HPDE6-E6E7 (cell line): ENCODE measurements at regions not wholly inside any gene's neighbourhood (a gene's known extent, or its start where the extent isn't known, plus 50 kb on each side); places are given as distances from the start of the nearest gene placed in this dataset.
"Not testable (repeated sequence)": the region's sequence is repeated elsewhere in the genome, so short reads cannot be mapped to it uniquely, and the experiment has no call there.

Experiments
- DNase-seq: peaks from one replicate; pipeline ENCODE4 v3.0.0; 2011; ENCODE audit warnings: missing footprints; ENCODE audit errors: extremely low spot score

GRCh38 chr2:228425411-228426060 lies 244.0 kb upstream of the SPHKAP start:
- not testable (repeated sequence) for DNase-seq

DNA sequence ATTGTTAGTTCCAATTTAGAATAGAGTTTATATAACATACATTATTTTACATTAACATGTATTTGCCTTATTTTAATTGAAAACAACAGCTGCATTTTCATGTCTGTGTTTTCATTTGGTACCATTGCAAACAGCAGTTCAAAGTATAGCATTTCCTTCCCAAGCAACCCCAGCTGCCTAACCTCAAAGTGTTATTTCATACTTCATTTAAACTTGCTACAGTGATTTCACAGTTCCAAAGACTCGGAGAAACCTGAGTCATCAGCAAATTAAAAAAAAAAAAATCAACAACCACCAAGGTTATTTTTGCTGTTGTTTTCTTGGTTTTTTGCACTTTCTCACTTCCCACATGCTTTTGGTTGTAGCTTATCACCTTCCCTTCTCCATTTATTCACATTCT lies 236.5 kb upstream of the SPHKAP start:
- no peak for DNase-seq

DNA sequence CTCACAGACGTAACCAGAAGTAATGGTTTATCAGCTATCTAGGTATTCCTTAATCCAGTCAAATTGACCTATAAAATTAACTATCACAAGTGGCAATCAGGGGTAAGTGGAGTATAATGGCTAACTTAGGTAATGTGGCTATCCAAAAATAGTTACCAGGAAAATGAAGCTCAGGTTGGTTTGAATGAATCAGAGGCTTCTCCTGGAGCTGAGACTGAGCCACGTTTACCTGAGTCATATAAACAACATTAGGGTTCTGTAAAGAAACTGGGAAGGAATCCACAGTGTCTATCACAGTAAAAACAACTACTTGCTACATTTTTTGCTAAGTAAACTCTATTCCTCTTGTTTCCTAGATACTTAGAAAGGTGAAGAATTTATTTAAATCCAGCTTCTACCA lies 236.0 kb upstream of the SPHKAP start:
- peak; percentile 59 for DNase-seq

GRCh38 chr2:228410061-228410460 lies 228.6 kb upstream of the SPHKAP start:
- no peak for DNase-seq

DNA sequence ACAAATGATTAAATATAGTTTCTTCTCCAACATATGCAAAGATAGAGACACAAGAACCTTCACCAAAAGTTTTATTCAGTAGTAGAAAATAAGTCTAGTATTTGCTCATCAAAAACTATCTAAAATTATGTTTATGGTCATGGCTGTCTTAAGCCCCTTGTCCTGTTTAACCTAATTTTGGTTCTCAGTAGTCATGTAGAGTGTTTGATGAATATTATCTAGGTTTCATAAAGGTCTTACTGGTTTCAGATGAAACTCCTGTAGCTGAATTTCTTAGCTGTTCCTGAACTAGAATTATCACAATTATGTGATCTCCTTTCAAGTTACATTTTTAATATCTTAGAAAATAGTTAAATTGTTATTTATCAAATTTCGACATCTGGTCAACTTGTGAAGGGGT lies 228.0 kb upstream of the SPHKAP start:
- DNase-seq = no peak

DNA sequence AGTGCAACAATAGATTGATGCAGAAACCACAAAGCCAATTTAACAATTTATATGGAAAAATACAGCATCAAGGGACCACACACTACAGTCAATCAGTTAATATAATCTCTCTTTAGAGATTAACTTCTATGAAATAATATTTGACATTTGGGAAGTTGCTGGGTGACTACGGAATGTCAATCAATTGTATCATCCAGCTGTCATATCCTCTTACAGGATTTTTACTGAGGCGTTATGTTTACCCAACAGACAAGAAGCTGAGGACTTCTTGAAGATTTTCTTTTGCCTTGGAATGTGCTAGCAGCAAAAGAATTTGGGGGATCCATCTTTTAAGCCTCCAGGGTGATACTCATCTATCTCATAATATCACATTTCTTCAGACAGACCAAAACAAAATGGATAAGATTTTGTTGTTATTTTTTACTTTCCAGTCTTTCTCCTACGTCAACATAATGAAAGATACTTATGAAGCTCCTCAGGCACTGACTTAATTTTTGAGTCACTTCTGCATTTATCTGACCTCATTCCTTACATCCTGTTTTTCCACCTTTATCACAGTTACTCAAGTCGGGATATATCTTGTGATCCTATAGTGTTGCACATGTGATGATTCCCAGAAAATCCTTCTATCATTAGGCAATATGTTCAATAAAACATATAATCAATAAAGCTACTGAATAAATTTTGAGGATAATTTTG lies 227.2 kb upstream of the SPHKAP start:
- no peak for DNase-seq

DNA sequence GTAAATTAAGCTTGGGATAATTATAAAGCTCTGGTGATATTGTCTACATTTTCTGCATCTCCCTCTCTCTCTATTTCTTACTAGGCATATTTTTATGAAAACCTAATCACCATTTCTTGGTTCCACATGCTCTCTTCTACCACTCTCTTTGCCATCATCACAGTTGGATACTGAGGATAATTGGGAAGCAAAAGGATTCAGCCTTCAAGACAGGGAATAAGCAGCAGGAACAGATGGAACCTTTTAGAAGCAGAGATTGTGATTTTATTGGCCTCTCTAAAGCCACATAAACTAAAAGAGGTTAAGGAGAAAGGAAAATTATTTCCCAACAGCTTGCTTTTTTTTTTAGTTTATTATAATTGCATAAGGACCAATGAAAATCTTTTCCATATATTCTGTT lies 226.3 kb upstream of the SPHKAP start:
- no peak for DNase-seq

DNA sequence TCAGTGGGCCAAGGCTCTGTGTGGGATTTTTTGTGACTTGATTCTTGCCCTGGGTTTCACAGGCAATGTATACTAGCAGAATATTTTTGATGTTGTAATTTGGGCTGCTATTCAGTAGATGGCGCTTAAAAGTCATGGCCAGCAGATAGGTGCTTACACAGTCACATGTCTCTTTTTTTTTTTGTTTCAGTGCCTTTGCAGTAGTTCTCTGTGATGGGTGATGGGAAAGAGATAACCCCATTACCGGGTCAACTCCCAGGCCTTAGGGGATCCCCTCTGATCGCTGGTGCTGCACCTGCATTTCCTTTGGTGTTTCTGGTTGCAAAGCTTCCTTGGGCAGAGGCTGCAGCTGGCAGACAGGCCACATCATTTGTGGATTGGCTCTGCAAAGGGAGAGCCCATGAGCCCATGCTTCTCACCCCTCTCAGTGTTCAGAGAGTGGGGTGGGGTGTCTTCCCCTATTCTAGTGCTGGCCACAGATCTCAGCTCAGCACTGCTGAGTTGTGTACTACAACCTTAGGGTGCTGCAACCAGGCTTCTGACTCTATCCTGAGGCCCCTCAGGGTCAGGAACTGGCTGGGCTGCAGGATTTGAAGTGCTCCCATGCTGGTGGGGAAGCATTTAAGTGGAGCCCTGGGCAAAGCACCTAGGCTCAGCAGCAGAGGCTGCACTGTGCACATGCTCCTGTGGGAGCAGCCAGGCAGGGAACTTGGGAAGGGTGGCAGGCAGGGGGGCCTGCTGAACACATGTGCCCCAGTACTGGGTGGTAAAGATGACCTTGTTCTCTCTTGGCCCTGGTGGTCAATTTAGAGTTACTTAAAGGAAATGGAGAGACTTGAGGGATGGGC lies 219.8 kb upstream of the SPHKAP start:
- DNase-seq = no peak

GRCh38 chr2:228387776-228388175 lies 206.3 kb upstream of the SPHKAP start:
- no peak for DNase-seq

GRCh38 chr2:228378696-228379425 lies 197.4 kb upstream of the SPHKAP start:
- no peak for DNase-seq

DNA sequence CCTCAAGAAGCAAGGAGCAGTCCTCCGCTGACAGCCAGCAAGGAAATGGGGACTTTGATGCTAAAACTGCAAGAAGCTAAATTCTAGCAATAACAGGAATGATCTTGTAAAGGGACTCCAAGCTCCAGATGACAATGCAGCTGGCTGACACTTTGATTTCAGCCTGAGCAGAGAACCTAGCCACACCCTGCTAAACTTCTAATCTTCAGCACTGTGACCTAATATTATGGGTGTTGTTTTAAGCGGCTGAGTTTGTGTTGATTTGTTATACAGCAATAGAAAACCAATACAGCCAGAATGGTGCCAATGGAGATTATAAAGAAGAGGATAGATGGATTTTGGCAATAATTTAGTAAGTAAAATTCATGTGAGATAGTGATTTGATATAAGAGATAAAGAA lies 196.7 kb upstream of the SPHKAP start:
- DNase-seq = no peak

- no peak for DNase-seq
Measured at GRCh38 chr2:228377533-228377932, 196.0 kb upstream of the SPHKAP start.

DNA sequence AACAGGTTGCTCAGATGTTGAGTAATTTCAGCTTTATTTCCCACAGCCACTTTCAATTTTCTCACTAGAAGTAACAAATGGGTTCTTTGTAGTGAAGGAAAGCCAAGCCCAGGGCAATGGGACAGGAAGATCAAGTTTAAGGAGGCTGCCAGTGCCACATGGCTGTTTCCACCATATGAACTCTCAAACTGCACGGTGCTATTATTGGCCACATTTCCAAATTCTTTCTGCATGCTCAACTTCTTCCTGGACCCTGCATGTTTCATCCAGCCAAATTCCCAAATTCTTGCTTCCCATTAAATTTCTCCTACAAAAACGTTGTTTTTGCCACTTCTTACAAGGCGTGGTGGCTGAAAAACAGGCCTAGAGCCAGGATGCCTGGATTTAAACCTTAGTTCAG lies 193.3 kb upstream of the SPHKAP start:
- DNase-seq = no peak

- DNase-seq = no peak
Measured at GRCh38 chr2:228373191-228373590, 191.7 kb upstream of the SPHKAP start.

DNA sequence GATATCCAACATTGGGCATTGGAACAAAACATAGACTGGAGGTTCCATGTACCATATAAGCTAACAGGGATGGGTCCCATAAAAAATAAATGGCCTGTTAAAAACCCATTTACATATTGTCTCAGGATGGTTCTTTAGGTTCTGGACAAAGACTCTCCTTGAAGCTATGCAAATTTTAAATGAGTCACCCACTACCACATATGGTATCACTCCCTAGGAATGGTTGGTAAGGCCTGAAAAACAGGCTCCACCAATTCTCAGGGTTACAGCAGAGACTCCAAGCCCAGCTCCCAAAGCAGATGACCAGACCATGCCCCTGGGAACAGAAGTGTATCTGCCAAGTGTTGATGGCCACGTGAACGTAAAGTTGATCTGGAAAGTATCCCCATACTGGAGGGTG lies 190.7 kb upstream of the SPHKAP start:
- no peak for DNase-seq

- no peak for DNase-seq
Measured at GRCh38 chr2:228369400-228370031, 188.0 kb upstream of the SPHKAP start.

DNA sequence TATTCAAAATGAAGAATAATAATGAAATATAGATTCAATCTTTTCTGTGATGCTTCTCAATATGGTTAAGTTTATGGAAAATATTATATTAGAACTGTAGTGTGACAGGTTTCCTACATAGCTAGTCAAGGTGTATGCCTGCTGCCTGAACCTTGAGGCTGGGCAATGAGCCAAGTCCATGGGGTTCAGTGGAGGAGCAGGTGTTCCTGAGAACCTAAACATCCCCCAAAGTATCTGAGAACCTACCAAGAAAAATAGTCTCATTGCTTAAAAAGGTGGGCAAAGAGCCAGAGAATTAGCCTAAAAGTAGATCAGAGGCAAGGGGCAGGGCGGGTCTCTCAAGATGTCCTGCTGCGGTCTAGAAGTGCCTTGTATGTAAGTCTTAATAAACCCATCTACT lies 185.9 kb upstream of the SPHKAP start:
- no peak for DNase-seq

DNA sequence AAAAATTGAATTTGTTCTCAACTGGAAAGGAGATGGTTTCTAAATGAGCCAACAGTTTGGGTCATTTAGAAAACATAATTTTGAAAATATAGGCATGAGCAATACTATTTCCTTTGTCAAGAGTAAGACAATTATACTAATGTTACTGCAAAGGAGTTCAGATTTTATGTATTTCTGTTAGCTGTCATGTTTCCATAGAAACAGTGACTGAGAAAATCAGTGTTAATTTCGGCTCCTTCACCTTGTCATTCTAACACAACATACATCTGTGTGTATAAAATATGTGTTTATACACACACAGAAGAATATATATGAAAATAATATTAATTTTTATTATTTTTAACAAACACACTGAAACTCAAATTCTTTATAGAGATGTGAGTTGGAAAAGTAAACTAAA lies 178.0 kb upstream of the SPHKAP start:
- no peak for DNase-seq

- DNase-seq = no peak
Measured at GRCh38 chr2:228355897-228356296, 174.4 kb upstream of the SPHKAP start.

GRCh38 chr2:228352980-228353379 lies 171.5 kb upstream of the SPHKAP start:
- DNase-seq = not testable (repeated sequence)

- DNase-seq = no peak
Measured at GRCh38 chr2:228352048-228352447, 170.6 kb upstream of the SPHKAP start.
